Right atrium auricular region (tissue), 2 donors: ENCODE measurements at regions not wholly inside any gene's neighbourhood (a gene's known extent, or its start where the extent isn't known, plus 50 kb on each side); places are given as distances from the start of the nearest gene placed in this dataset.

Source experiments
- DNase-seq: peaks from one replicate; pipeline ENCODE4 v3.0.0-alpha.2; 2019; ENCODE audit warnings: low spot score
- H3K27ac ChIP-seq, 2 donors: fragments of 200-600 bp; sonication (generic); 1 replicate in 1 of 2; 2 replicates in 1 of 2; pipeline ENCODE4 v1.5.1; 2016 to 2019
- H3K27me3 ChIP-seq, 2 donors: fragments of 200-600 bp; sonication (generic); one replicate each; pipeline versions ENCODE4 v1.5.1 to v1.6.0; 2017 to 2019
- H3K36me3 ChIP-seq: fragments of 200-600 bp; sonication (generic); one replicate; pipeline ENCODE4 v1.5.1; 2016
- H3K4me1 ChIP-seq, 2 donors: fragments of 200-600 bp; sonication (generic); one replicate each; pipeline versions ENCODE4 v1.5.1 to v1.6.0; 2017 to 2019
- H3K4me3 ChIP-seq, 2 donors: fragments of 200-600 bp; sonication (generic); 1 replicate in 1 of 2; 2 replicates in 1 of 2; pipeline ENCODE4 v1.5.1; 2017 to 2019; ENCODE audit warnings: mild to moderate bottlenecking in 1 of 2, moderate library complexity in 1 of 2
- H3K9me3 ChIP-seq, 2 donors: fragments of 200-600 bp; sonication (generic); one replicate each; pipeline ENCODE4 v1.5.1; 2019
- TF ChIP-seq, protein P1 (sequence below), 2 donors: fragments of 200-600 bp; sonication (generic); IDR thresholded peaks; one replicate each; pipeline ENCODE4 v1.5.1; 2019; ENCODE audit warnings: antibody characterized with exemption in 2 of 2

- no peak overlapping the region for H3K27ac ChIP-seq
- TF ChIP-seq, protein P1, sequence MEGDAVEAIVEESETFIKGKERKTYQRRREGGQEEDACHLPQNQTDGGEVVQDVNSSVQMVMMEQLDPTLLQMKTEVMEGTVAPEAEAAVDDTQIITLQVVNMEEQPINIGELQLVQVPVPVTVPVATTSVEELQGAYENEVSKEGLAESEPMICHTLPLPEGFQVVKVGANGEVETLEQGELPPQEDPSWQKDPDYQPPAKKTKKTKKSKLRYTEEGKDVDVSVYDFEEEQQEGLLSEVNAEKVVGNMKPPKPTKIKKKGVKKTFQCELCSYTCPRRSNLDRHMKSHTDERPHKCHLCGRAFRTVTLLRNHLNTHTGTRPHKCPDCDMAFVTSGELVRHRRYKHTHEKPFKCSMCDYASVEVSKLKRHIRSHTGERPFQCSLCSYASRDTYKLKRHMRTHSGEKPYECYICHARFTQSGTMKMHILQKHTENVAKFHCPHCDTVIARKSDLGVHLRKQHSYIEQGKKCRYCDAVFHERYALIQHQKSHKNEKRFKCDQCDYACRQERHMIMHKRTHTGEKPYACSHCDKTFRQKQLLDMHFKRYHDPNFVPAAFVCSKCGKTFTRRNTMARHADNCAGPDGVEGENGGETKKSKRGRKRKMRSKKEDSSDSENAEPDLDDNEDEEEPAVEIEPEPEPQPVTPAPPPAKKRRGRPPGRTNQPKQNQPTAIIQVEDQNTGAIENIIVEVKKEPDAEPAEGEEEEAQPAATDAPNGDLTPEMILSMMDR (IDR thresholded peaks at IDR 0.05) = no peak
- H3K4me1 ChIP-seq = no peaks in the 10 kb centered on the region
- H3K4me3 ChIP-seq = no peak overlapping the region
- DNase-seq = no peak
- no peaks in the 10 kb centered on the region for H3K27me3 ChIP-seq
- no peaks in the 10 kb centered on the region for H3K9me3 ChIP-seq
- H3K36me3 ChIP-seq = no peaks in the 10 kb centered on the region
Observed at GRCh38 chr4:11166034-11166433, 262.7 kb downstream of the HS3ST1 start.

DNA sequence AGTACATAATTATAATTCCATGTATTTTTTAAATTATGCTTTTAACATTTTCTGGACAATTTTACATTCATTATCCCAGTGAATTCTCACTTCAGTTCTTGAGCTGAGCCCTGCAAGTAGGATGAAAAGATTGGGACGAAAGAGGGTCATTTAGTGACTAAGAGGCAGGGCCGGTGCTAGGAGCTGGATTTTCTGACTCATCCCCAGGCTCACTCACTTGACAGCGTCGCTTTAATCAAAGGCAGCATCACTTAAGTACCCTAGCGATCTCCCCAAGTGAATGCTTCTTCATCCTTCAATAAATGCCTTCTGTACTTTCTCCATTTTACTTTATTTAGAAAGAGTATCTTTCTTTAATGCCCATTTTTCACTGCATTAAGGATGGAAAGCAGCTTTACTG lies 263.6 kb downstream of the HS3ST1 start:
- no peak overlapping the region for H3K27ac ChIP-seq
- TF ChIP-seq, protein P1 (IDR thresholded peaks at IDR 0.05) = no peak
- no peaks in the 10 kb centered on the region for H3K36me3 ChIP-seq
- H3K4me3 ChIP-seq = no peak overlapping the region
- H3K27me3 ChIP-seq = no peaks in the 10 kb centered on the region
- H3K4me1 ChIP-seq = no peaks in the 10 kb centered on the region
- no peaks in the 10 kb centered on the region for H3K9me3 ChIP-seq
- DNase-seq = no peak

GRCh38 chr4:11160288-11160687 lies 268.4 kb downstream of the HS3ST1 start:
- Histone ChIP-seq H3K27ac (no peak overlapping the region), H3K27me3 (no peaks in the 10 kb centered on the region), H3K36me3 (no peaks in the 10 kb centered on the region), H3K4me3 (no peak overlapping the region), H3K9me3 (no peaks in the 10 kb centered on the region), H3K4me1 (peaks cover 0 to 3% of the 10 kb centered on the region in 2 donors)
- DNase-seq = no peak
- TF ChIP-seq, protein P1 (IDR thresholded peaks at IDR 0.05) = no peak

GRCh38 chr4:11158971-11159370 lies 269.7 kb downstream of the HS3ST1 start:
- H3K4me3 ChIP-seq = no peak overlapping the region
- H3K4me1 ChIP-seq = peaks cover 0 to 7% of the 10 kb centered on the region in 2 donors
- no peaks in the 10 kb centered on the region for H3K27me3 ChIP-seq
- H3K27ac ChIP-seq = no peak overlapping the region
- no peak for DNase-seq
- TF ChIP-seq, protein P1 (IDR thresholded peaks at IDR 0.05) = no peak
- no peaks in the 10 kb centered on the region for H3K36me3 ChIP-seq
- no peaks in the 10 kb centered on the region for H3K9me3 ChIP-seq

DNA sequence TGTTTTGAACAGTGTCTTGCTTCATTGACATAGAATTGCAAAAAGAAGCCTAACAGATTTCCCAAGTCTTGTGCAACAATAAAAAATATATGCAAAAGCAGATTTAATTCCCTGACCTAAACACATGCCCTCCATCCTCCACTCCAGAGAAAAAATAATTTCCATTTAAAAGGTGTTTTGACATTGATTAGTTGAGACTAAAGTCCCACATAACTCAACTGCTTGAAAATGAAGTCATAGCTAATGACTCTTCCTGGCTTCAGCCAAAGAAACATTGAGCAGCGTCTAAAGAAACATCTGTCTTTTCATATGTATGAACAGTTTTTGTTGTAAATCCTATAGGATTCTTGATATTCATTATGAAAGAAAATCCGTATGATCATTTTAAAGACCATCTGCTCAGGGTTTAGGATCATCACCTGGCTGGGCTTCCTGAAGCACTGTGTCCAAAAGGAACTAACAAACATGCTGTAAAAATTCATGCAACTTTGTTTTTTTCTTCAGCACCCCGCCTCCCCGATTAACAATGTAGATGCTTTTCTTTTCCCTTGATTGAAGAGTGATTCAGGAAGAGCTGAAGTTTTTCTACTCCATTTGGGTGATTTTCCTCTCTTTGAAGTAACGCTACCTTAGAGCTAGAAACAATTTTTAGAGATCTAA lies 273.4 kb downstream of the HS3ST1 start:
- Histone ChIP-seq H3K4me1 (peaks cover 0 to 7% of the 10 kb centered on the region in 2 donors), H3K27me3 (no peaks in the 10 kb centered on the region), H3K36me3 (no peaks in the 10 kb centered on the region), H3K4me3 (no peak overlapping the region), H3K27ac (no peak overlapping the region), H3K9me3 (no peaks in the 10 kb centered on the region)
- TF ChIP-seq, protein P1 (IDR thresholded peaks at IDR 0.05) = no peak
- DNase-seq = no peak

GRCh38 chr4:11153171-11153750 lies 275.4 kb downstream of the HS3ST1 start:
- H3K9me3 ChIP-seq = no peaks in the 10 kb centered on the region
- peaks cover 0 to 7% of the 10 kb centered on the region in 2 donors for H3K4me1 ChIP-seq
- no peaks in the 10 kb centered on the region for H3K27me3 ChIP-seq
- H3K27ac ChIP-seq = no peak overlapping the region
- no peaks in the 10 kb centered on the region for H3K36me3 ChIP-seq
- TF ChIP-seq, protein P1 (IDR thresholded peaks at IDR 0.05) = no peak
- no peak for DNase-seq
- H3K4me3 ChIP-seq = no peak overlapping the region
